NCI-H510A treated with DMSO at 0.1 percent for 48 hours (cell line): ENCODE measurements at regions not wholly inside any gene's neighbourhood (a gene's known extent, or its start where the extent isn't known, plus 50 kb on each side); places are given as distances from the start of the nearest gene placed in this dataset.
"Not testable (repeated sequence)": the region's sequence is repeated elsewhere in the genome, so short reads cannot be mapped to it uniquely, and the experiment has no call there.

ENCODE experiments used
- DNase-seq: peaks from one replicate; lab custom pipeline; 2025; lab: John Stamatoyannopoulos, UW

- no peak for DNase-seq
Measured at GRCh38 chr1:189986516-189986915, 491.1 kb downstream of the BRINP3 start.

GRCh38 chr1:189987509-189987908, 490.2 kb downstream of the BRINP3 start:
- no peak for DNase-seq

- DNase-seq, result no peak
Measured at GRCh38 chr1:189992856-189993255, 484.8 kb downstream of the BRINP3 start.

GRCh38 chr1:190000365-190000872, 477.2 kb downstream of the BRINP3 start:
- DNase-seq, result no peak

- no peak for DNase-seq
Measured at GRCh38 chr1:190001187-190001586, 476.5 kb downstream of the BRINP3 start.

GRCh38 chr1:190003376-190003775, 474.3 kb downstream of the BRINP3 start:
- no peak for DNase-seq

- no peak for DNase-seq
Measured at GRCh38 chr1:190011585-190011984, 466.1 kb downstream of the BRINP3 start.

GRCh38 chr1:190019151-190019550, 458.5 kb downstream of the BRINP3 start:
- not testable (repeated sequence) for DNase-seq

- no peak for DNase-seq
Measured at GRCh38 chr1:190019717-190020116, 457.9 kb downstream of the BRINP3 start.

GRCh38 chr1:190022709-190023108, 455.0 kb downstream of the BRINP3 start:
- DNase-seq, result no peak

GRCh38 chr1:190029441-190029840, 448.2 kb downstream of the BRINP3 start:
- DNase-seq, result no peak

- no peak for DNase-seq
Measured at GRCh38 chr1:190043655-190044054, 434.0 kb downstream of the BRINP3 start.

- no peak for DNase-seq
Measured at GRCh38 chr1:190046231-190046630, 431.4 kb downstream of the BRINP3 start.
